ENCODE measurements at regions not wholly inside any gene's neighbourhood (a gene's known extent, or its start where the extent isn't known, plus 50 kb on each side); places are given as distances from the start of the nearest gene placed in this dataset.
"Not testable (repeated sequence)": the region's sequence is repeated elsewhere in the genome, so short reads cannot be mapped to it uniquely, and the experiment has no call there.

DNA sequence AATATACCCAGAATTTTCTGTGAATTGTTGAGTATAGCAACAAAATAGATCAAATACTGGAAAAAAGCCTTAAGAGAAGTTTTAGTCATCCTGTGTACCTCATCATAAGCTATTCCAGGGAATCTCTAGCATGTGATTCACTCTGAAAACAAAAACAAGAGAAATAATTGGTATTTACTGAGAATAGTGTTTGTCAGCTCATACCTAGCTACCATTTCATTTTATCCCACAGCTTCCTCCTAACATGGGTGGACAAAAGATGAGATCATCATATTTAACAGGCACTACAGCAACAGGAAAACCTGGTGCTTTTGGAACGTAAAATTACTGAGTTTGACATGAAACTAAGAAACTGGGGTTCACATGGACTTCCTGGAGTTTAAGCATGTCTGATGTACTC, 753.5 kb upstream of the NECTIN3 start:
- Mint-ChIP-seq H3K27me3 (peaks cover 9% of the 10 kb centered on the region), H3K27ac (ENCODE audit: low read depth) (no peak overlapping the region), H3K4me3 (no peak overlapping the region), H3K9me3 (no peaks in the 10 kb centered on the region), H3K36me3 (ENCODE audit: insufficient read depth) (no peaks in the 10 kb centered on the region), H3K4me1 (no peaks in the 10 kb centered on the region)
- ATAC-seq (replicated peaks; ENCODE audit: extremely low read depth, poor library complexity, severe bottlenecking) = no peak
- no peak for DNase-seq (ENCODE audit: low spot score in 2 of 2)

DNA sequence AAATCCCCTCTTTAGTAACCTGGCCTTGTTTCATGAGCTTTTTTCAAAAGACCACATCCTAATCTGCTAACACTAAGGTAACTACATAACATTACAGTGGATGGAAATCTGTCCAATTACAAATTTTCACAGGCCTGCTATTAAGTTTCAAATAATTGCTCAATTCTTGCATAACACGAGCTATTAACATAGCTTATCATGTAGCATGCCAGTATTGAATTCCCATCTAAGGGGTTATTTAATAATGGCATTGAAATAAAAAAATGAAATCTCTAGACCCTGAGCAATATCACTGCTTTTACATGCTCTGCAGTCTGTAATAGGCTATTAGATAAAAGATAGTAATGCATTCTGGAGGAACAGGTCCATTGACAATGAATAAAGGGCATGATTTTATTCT, 748.3 kb upstream of the NECTIN3 start:
- Mint-ChIP-seq H3K9me3 (no peaks in the 10 kb centered on the region), H3K27ac (ENCODE audit: low read depth) (no peak overlapping the region), H3K4me1 (no peaks in the 10 kb centered on the region), H3K27me3 (peaks cover 9% of the 10 kb centered on the region), H3K36me3 (ENCODE audit: insufficient read depth) (no peaks in the 10 kb centered on the region), H3K4me3 (no peak overlapping the region)
- DNase-seq (ENCODE audit: low spot score in 2 of 2) (no peak), ATAC-seq (replicated peaks; ENCODE audit: extremely low read depth, poor library complexity, severe bottlenecking) (no peak)

DNA sequence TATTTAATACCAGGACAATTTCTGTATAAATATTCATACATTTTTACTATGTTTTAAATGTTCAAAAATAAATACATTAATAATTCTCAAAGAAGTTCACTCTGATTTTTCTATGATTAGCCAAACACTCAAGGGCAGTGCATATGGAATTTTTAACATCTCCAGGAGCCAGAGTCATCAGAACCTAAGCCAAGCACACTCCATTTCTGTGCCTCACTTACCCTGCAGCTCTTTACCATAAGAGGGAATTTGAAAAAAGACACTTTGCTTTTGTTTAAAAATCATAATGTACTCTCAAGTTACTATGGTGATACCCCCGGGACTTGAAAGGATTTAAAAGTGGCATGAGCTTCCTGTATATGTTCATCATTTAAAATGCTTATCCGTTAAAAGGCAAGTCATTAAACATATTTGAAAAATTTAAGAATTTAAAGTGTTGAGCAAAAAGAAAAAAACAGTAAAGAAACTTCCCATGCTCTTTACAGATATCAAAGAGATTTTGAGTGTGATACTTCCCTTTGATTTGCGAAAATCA, 747.4 kb upstream of the NECTIN3 start:
- ATAC-seq (replicated peaks; ENCODE audit: extremely low read depth, poor library complexity, severe bottlenecking) = no peak
- no peak overlapping the region for H3K27ac Mint-ChIP-seq (ENCODE audit: low read depth)
- H3K4me1 Mint-ChIP-seq = no peaks in the 10 kb centered on the region
- no peak overlapping the region for H3K4me3 Mint-ChIP-seq
- no peaks in the 10 kb centered on the region for H3K9me3 Mint-ChIP-seq
- H3K27me3 Mint-ChIP-seq = peaks cover 18% of the 10 kb centered on the region
- H3K36me3 Mint-ChIP-seq (ENCODE audit: insufficient read depth) = no peaks in the 10 kb centered on the region
- DNase-seq (ENCODE audit: low spot score in 2 of 2) = no peak

DNA sequence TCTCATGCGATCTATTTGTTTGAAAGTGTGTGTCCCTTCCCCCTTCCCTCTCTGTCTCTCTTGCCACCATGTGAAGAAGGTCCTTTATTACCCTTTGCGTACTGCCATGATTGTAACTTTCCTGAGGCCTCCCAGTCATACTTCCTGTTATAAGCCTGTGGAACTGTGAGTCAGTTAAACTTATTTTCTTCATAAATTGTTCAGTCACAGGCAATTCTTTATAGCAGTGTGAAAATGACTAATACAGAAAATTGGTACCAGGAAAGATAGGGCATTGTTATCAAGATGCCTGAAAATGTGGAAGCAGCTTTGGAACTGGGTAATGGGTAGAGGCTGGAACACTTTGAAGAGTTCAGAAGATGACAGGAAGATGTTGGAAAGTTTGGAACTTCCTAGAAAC, 743.7 kb upstream of the NECTIN3 start:
- Mint-ChIP-seq H3K4me3 (no peak overlapping the region), H3K36me3 (ENCODE audit: insufficient read depth) (peaks cover 4% of the 10 kb centered on the region), H3K9me3 (peaks cover 7% of the 10 kb centered on the region), H3K27me3 (peaks cover 13% of the 10 kb centered on the region), H3K27ac (ENCODE audit: low read depth) (no peak overlapping the region), H3K4me1 (no peaks in the 10 kb centered on the region)
- DNase-seq (ENCODE audit: low spot score in 2 of 2) (no peak), ATAC-seq (replicated peaks; ENCODE audit: extremely low read depth, poor library complexity, severe bottlenecking) (no peak)

DNA sequence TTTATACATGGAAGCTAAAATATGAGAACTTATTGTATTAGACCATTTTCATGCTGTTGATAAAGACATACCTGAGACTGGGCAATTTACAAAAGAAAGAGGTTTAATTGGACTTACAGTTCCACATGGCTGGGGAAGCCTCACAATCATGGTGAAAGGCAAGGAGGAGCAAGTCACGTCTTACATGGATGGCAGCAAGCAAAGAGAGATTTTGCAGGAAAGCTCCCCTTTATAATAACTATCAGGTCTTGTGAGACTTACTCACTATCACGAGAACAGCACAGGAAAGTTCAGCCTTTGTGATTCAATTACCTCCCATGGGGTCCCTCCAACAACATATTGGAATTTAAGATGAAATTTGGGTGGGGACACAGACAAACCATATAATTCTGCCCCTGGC, 740.1 kb upstream of the NECTIN3 start:
- not testable (repeated sequence) for DNase-seq (ENCODE audit: low spot score in 2 of 2); ATAC-seq (replicated peaks; ENCODE audit: extremely low read depth, poor library complexity, severe bottlenecking); H3K4me1 Mint-ChIP-seq; H3K36me3 Mint-ChIP-seq (ENCODE audit: insufficient read depth); H3K4me3 Mint-ChIP-seq; H3K27ac Mint-ChIP-seq (ENCODE audit: low read depth)
- peaks cover 12% of the 10 kb centered on the region for H3K9me3 Mint-ChIP-seq
- peaks cover 31% of the 10 kb centered on the region for H3K27me3 Mint-ChIP-seq

DNA sequence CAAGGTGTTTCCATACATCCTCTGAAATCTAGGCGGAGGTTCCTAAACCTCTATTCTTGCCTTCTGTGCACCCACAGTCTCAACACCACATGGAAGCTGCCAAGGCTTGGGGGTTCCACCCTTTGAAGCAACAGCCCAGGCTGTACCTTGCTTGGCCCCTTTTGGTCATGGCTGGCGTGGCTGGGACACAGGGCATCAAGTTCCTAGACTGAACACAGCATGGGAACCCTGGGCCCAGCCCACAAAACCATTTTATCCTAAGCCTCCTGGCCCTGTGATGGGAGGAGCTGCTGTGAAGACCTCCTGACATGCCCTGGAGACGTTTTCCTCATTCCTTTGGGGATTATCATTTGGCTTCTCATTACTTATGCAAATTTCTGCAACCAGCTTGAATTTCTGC, 739.0 kb upstream of the NECTIN3 start:
- Mint-ChIP-seq H3K9me3 (peaks cover 12% of the 10 kb centered on the region), H3K4me3 (no peak overlapping the region)
- no peak for ATAC-seq (replicated peaks; ENCODE audit: extremely low read depth, poor library complexity, severe bottlenecking)

DNA sequence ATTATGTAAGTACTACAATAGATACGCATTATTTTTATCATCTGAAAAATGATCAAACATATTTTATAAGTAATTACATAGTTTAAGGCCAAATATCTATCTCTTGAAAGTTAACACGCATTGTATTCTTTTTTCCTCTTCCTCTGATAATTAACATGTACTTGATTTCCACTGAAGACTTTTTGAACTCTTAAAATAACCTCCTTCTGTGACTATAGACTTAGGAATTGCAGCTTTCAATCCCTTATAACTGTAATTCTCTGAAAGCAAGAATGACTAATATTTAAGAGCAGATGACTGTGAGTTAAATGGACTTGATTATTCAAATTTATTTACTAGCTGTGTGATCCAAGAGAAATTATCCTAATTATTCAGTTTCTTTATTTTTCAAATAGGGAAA, 730.6 kb upstream of the NECTIN3 start:
- Mint-ChIP-seq H3K4me3 (no peak overlapping the region), H3K27me3 (peaks cover 18% of the 10 kb centered on the region), H3K9me3 (peaks cover 2% of the 10 kb centered on the region), H3K27ac (ENCODE audit: low read depth) (no peak overlapping the region), H3K4me1 (no peaks in the 10 kb centered on the region), H3K36me3 (ENCODE audit: insufficient read depth) (peaks cover 3% of the 10 kb centered on the region)
- ATAC-seq (replicated peaks; ENCODE audit: extremely low read depth, poor library complexity, severe bottlenecking) = no peak
- DNase-seq (ENCODE audit: low spot score in 2 of 2) = no peak

More for the DNA sequence above, 739.0 kb upstream of the NECTIN3 start:
- Mint-ChIP-seq H3K27ac (ENCODE audit: low read depth) (no peak overlapping the region), H3K4me1 (no peaks in the 10 kb centered on the region), H3K27me3 (peaks cover 41% of the 10 kb centered on the region), H3K36me3 (ENCODE audit: insufficient read depth) (peaks cover 4% of the 10 kb centered on the region)
- DNase-seq (ENCODE audit: low spot score in 2 of 2) = no peak

DNA sequence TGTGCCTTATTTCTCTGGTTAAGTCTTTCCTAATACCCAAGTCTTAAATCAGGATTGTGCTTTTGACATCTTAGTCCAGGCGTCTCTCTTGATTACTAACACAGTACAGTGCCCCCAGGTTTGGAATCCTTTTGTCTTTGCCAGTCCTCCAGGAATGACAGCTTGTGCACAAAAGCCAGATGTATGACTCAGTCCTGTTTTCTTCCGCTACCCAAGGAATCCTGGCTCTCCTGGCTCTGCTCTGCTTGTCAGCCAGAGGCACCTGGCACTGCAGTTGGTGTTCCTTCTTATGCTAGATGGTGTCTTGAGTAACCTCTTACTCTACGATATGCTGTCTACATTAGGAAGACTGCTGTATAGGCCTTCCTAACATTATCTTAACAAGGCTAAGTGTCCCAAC, 728.2 kb upstream of the NECTIN3 start:
- Mint-ChIP-seq H3K4me3 (no peak overlapping the region), H3K27ac (ENCODE audit: low read depth) (no peak overlapping the region), H3K36me3 (ENCODE audit: insufficient read depth) (peaks cover 3% of the 10 kb centered on the region), H3K9me3 (no peaks in the 10 kb centered on the region), H3K4me1 (no peaks in the 10 kb centered on the region), H3K27me3 (no peaks in the 10 kb centered on the region)
- DNase-seq (ENCODE audit: low spot score in 2 of 2) (no peak), ATAC-seq (replicated peaks; ENCODE audit: extremely low read depth, poor library complexity, severe bottlenecking) (no peak)

DNA sequence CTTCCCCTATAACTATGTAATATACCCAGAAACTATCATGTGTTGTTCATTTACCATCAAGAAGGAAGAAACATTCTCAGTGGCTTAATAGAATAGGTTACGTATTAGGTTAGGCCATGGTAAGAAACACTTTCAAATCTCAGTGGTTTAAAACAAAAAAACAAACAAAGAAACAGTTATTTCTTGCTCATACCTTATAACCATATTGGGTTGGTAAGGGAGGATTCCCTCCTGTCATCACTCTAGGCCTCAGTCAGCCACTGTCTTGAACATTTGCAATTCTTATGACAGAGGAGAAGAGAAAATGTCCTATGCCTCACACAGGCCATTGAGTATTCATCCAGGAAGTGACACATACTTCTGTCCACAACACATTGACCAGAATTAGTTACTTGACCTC, 727.7 kb upstream of the NECTIN3 start:
- H3K4me3 Mint-ChIP-seq = no peak overlapping the region
- H3K27ac Mint-ChIP-seq (ENCODE audit: low read depth) = no peak overlapping the region
- H3K4me1 Mint-ChIP-seq = no peaks in the 10 kb centered on the region
- peaks cover 3% of the 10 kb centered on the region for H3K36me3 Mint-ChIP-seq (ENCODE audit: insufficient read depth)
- H3K27me3 Mint-ChIP-seq = no peaks in the 10 kb centered on the region
- ATAC-seq (replicated peaks; ENCODE audit: extremely low read depth, poor library complexity, severe bottlenecking) (no peak), DNase-seq (ENCODE audit: low spot score in 2 of 2) (no peak)
- no peaks in the 10 kb centered on the region for H3K9me3 Mint-ChIP-seq

DNA sequence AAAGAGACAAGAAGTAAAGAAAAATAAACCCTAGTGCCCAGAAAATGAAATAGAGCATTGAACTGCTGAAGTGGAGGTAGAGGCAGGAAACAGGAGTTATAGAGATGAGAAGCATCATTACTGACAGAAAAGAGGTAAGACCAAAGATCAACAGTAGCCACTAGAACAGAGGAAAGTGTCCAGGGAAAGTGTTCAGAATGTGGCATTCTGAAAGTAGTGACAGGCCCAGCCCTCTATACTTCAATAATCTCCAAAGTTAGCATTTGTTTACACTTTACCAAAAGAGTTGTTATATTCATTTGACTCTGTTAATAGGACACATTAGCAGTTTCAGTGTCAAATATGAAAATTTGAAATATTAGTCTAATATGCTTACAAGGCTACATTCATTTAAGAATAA, 727.1 kb upstream of the NECTIN3 start:
- H3K27ac Mint-ChIP-seq (ENCODE audit: low read depth) = no peak overlapping the region
- H3K27me3 Mint-ChIP-seq = no peaks in the 10 kb centered on the region
- no peaks in the 10 kb centered on the region for H3K9me3 Mint-ChIP-seq
- peaks cover 3% of the 10 kb centered on the region for H3K36me3 Mint-ChIP-seq (ENCODE audit: insufficient read depth)
- no peak for DNase-seq (ENCODE audit: low spot score in 2 of 2)
- ATAC-seq (replicated peaks; ENCODE audit: extremely low read depth, poor library complexity, severe bottlenecking) = no peak
- no peak overlapping the region for H3K4me3 Mint-ChIP-seq
- H3K4me1 Mint-ChIP-seq = no peaks in the 10 kb centered on the region

DNA sequence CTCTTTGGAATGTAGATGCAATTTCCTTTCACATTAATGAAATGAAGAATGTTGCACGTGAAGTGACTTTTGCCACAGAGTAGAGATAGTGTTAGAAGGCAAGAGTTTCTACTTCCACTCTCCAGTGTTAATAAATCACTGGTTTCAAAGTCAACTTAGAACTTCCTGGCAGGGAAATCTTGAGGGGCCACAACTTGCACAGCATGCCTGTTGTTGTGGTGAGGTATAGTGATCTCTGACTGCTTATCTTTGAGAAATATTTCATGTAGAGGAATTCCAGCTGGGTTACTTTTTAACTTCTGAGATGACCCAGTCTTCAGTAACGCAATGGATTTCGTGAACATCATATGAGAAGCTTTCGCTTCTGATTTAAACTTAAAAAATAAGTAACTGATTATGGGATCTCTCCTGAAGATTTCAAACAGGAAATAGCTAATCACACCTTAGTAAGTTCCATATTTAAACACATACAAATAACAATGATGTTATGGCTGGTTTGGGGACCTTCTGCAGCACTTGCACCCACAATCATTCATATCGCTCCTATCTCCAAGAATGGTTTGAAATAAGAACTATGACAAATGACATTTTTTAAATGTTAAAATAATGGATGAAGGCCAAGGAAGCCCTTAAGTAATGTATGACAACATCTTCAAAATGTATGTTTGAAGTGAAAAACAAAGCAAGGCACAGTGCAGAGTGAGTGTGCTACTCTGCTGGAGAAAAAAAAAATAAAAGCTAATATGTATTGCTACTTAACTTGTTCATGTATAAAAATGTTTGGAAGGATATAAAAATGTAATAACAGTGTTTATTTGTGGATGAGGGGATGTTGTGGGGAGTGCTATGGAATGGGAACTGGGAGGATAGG, 726.5 kb upstream of the NECTIN3 start:
- Mint-ChIP-seq H3K4me3 (no peak overlapping the region), H3K9me3 (no peaks in the 10 kb centered on the region), H3K27me3 (no peaks in the 10 kb centered on the region), H3K27ac (ENCODE audit: low read depth) (no peak overlapping the region), H3K36me3 (ENCODE audit: insufficient read depth) (peaks cover 3% of the 10 kb centered on the region), H3K4me1 (no peaks in the 10 kb centered on the region)
- ATAC-seq (replicated peaks; ENCODE audit: extremely low read depth, poor library complexity, severe bottlenecking) = no peak
- no peak for DNase-seq (ENCODE audit: low spot score in 2 of 2)

DNA sequence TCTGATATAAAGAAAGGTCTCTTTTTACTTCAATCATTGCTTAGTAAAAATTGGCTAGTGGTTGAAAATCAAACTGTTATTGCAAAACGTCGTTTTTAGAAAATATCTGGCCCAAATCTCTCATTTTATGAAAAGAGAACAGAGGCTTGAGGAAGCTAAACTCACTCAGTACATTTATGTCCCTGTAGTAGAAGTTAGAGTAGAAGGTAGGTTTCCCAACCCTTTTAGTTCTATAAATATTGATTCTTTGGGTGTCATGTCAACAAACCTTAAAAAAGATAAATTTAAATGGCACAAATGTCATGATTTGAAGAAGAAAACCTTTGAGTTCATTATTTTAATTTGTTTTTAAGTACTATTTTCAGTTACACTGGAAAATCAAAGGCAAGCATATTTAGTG, 722.3 kb upstream of the NECTIN3 start:
- Mint-ChIP-seq H3K4me3 (no peak overlapping the region), H3K4me1 (no peaks in the 10 kb centered on the region), H3K27me3 (peaks cover under 1% of the 10 kb centered on the region), H3K27ac (ENCODE audit: low read depth) (no peak overlapping the region), H3K9me3 (no peaks in the 10 kb centered on the region), H3K36me3 (ENCODE audit: insufficient read depth) (no peaks in the 10 kb centered on the region)
- ATAC-seq (replicated peaks; ENCODE audit: extremely low read depth, poor library complexity, severe bottlenecking) (no peak), DNase-seq (ENCODE audit: low spot score in 2 of 2) (no peak)

DNA sequence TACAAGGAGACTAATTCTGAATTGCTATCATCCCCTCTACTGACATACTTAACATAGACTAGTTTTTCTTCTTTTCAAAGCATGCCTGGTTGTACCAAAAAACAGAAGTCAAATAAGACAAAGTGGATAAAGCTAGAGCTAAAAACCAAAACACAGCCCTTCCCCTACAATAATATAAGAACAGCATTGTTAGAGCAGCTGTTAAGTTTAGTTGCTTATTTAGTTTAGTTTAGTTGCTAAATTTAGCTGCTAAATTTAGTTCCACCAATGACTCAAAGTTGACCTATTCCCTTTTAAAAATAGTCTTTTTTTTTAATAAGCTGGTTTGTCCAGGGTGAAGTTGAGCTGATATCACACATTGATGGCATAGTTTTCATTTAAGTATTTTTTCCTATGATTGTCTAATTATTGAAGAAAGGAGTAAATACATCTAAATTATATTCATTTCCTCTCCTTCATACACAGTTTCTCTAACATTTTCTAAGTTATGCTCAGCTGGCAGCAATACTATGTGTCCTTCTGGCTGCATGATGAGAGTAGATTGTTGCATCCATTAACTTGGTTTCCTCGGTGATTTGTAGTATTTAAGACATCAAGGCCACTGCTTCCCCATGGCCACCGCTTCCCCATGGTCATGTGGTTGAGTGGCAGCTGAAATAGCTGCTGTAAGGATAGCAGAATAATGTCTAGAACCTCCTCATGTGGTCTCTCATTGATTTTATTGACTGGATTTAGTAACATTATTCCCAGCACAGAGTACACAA, 718.6 kb upstream of the NECTIN3 start:
- Mint-ChIP-seq H3K27me3 (peaks cover 12% of the 10 kb centered on the region), H3K4me1 (no peaks in the 10 kb centered on the region), H3K36me3 (ENCODE audit: insufficient read depth) (no peaks in the 10 kb centered on the region), H3K9me3 (no peaks in the 10 kb centered on the region), H3K4me3 (no peak overlapping the region), H3K27ac (ENCODE audit: low read depth) (no peak overlapping the region)
- no peak for ATAC-seq (replicated peaks; ENCODE audit: extremely low read depth, poor library complexity, severe bottlenecking)
- no peak for DNase-seq (ENCODE audit: low spot score in 2 of 2)

All from central memory CD8-positive, alpha-beta T cell (primary cell).